HG02763 (cell line): ENCODE measurements at regions not wholly inside any gene's neighbourhood (a gene's known extent, or its start where the extent isn't known, plus 50 kb on each side); places are given as distances from the start of the nearest gene placed in this dataset.

Experiments
- ATAC-seq: cut with Tn5 transposase; IDR thresholded peaks from one replicate; pipeline ENCODE4 v1.9.1; 2021; ENCODE audit warnings: mild to moderate bottlenecking, moderate library complexity; ENCODE audit not compliant: unreplicated experiment

- ATAC-seq: no peak
Observed at GRCh38 chr10:108901781-108902618, 1021.3 kb downstream of the XPNPEP1 start.

GRCh38 chr10:108899670-108900069 lies 1023.6 kb downstream of the XPNPEP1 start:
- no peak for ATAC-seq

- ATAC-seq: peak; percentile 88
Observed at GRCh38 chr10:108894402-108895301, 1028.7 kb downstream of the XPNPEP1 start.

- no peak for ATAC-seq
Observed at GRCh38 chr10:108877095-108877561, 1046.2 kb downstream of the XPNPEP1 start.

GRCh38 chr10:108872854-108873253 lies 1050.5 kb downstream of the XPNPEP1 start:
- ATAC-seq: no peak

DNA sequence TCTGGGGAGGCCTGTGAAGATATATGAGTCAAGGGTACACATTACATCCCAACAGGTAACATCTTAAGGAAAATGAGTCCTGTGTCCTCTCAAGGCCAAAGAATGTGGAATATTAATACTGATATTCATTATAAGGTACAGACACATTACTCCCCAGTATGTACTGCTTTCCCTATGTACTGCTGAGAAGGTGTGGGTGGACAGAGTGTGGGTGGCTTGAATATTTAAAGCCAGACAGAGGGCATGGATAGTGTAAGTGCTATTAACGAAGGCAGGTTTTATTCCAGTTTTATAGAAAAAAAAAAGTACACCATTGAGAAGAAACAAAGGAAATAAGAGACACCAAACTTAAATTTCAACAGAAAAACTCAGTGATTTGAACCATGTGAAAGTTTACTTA lies 1054.4 kb downstream of the XPNPEP1 start:
- no peak for ATAC-seq

- ATAC-seq: no peak
Observed at GRCh38 chr10:108862676-108863350, 1060.5 kb downstream of the XPNPEP1 start.

DNA sequence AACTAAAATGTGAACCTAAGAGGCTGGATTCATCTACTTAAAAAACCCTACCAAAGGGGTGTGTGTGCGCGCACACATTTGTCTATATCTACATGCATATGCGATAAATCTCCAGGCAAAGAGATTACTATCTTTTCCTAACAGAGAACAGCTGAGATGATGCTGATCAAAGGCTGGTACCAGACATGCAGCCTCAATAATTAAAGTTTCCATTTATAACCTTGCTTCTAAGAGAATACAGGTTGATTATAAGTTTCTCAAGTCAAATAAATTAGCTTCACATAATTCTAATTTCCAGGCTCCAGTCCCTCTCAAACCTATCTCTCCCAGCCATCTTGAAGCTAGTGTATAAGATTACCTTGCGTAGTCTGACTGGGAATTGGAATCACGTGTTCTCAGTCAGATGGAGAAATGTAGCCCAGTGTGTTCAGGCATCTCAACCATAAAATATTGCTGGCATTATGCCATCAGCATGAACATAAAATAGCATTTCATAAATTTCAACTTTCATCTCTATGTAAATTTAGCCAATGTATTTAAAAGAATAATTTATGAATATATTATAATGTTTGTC lies 1062.0 kb downstream of the XPNPEP1 start:
- no peak for ATAC-seq

DNA sequence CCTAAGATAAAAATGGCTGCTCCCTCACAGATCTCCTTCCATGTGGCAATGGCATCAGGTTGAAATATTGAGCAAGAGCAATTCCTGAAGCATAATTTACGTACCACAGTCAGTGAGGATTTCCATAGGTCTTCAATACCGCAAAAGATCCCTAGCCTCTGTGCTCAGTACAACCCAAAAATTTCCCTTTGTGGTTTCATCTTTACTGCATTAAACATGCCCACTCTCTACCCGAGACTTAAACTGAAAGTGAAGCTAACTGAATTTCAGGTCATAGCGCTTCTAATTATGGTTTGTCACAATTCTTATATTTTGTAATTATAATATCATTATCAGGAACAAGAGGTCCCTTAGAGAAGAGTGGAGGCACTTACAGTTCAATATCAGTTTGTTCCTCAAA lies 1071.1 kb downstream of the XPNPEP1 start:
- peak; percentile 80 for ATAC-seq

DNA sequence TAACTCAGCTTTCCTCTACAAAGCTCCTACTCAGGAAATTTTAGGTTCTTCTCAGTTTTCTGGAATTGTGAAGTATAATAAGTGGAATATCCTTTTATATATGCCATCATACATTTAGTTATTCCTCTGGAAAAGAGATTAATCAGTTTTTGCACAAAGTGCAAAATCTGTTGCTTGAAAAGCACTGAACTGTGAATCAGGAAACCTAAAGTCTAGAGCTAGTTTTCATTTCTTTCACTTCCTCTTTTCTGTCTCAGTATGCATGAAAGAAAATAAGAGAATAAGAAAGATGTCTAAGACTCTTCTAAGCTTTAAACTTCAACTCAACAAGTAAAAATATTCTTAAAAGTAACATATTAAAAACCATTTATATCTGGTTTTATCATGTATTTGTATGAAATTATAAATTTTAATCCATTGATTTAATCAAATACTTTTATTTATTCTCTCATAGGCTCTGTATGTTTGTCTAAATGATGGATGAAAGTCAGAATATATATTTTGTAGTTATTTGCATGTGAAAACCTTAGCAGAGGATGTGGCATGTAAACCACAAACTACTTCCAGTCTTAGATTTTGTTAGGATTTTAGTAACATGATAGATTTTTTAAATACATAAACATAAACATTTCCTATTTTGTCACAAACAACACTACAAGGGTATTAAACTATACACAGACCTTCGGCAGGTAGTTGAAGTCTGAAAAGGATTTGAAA lies 1073.0 kb downstream of the XPNPEP1 start:
- peak; percentile 93 for ATAC-seq

- ATAC-seq: no peak
Observed at GRCh38 chr10:108849688-108850087, 1073.6 kb downstream of the XPNPEP1 start.

GRCh38 chr10:108849186-108849585 lies 1074.1 kb downstream of the XPNPEP1 start:
- ATAC-seq: no peak

DNA sequence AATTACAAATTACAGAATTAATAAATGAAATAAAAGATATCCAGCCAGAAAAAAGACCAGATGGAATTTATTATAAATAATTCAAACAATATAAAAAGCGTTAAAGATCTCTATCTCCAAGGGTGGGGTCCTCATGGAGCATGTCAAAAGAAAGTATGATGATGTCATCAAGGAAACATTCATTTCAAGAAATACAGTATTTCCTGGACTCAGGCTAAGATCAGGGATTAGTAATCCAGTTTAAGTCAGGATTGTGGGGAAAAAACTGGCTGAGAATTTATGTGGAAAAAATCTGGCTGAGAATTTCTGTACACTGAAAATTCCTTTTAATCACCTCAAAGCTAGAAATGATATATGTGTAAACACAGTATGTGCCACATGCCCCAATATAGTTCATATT lies 1075.3 kb downstream of the XPNPEP1 start:
- no peak for ATAC-seq

- no peak for ATAC-seq
Observed at GRCh38 chr10:108840944-108841343, 1082.4 kb downstream of the XPNPEP1 start.

- ATAC-seq: no peak
Observed at GRCh38 chr10:108836362-108836761, 1086.9 kb downstream of the XPNPEP1 start.

GRCh38 chr10:108822026-108822425 lies 1101.3 kb downstream of the XPNPEP1 start:
- ATAC-seq: no peak

- no peak for ATAC-seq
Observed at GRCh38 chr10:108819302-108819701, 1104.0 kb downstream of the XPNPEP1 start.

- no peak for ATAC-seq
Observed at GRCh38 chr10:108817584-108817983, 1105.7 kb downstream of the XPNPEP1 start.

GRCh38 chr10:108817135-108817534 lies 1106.2 kb downstream of the XPNPEP1 start:
- no peak for ATAC-seq

GRCh38 chr10:108812906-108813305 lies 1110.4 kb downstream of the XPNPEP1 start:
- ATAC-seq: no peak
